GM12874 (cell line): ENCODE measurements at regions not wholly inside any gene's neighbourhood (a gene's known extent, or its start where the extent isn't known, plus 50 kb on each side); places are given as distances from the start of the nearest gene placed in this dataset.

Experiments used
- CTCF ChIP-seq: IDR thresholded peaks from 2 replicates; pipeline ENCODE4 v1.5.1; 2011; ENCODE audit warnings: low read depth, mild to moderate bottlenecking, control low read depth, low read length, moderate library complexity; ENCODE audit not compliant: insufficient read depth

DNA sequence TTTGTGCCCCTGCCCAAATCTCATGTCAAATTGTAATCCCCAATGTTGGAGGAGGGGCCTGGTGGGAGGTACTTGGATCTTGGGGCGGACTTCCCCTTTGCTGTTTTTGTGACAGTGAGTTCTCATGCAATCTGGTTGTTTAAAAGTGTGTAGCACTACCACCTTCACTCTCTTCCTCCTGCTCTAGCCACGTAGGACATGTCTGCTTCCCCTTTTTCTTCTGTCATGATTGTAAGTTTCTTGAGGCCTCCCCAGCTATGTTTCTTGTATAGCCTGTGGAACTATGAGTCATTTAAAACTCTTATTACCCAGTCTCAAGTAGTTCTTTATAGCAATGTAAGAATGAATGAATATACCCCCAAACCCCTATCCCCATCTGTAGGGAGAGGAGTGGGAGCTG is 1013.7 kb upstream of the MAP3K7 start:
- no peak for TF ChIP-seq CTCF

DNA sequence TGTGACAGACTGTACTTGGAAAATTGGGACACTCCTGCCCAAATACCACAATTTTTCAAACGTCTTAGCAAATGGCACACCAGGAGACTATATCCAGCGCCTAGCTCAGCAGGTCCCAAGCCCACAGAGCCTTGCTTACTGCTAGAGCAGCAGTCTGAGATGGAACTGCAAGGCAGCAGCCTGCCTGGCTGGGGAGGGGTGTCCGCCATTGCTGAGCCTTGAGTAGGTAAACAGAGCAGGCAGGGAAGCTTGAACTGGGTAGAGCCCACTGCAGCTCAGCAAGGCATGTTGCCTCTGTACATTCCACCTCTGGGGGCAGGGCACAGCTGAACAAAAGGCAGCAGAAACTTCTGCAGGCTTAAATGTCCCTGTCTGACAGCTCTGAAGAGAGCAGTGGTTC is 1003.3 kb upstream of the MAP3K7 start:
- no peak for TF ChIP-seq CTCF

DNA sequence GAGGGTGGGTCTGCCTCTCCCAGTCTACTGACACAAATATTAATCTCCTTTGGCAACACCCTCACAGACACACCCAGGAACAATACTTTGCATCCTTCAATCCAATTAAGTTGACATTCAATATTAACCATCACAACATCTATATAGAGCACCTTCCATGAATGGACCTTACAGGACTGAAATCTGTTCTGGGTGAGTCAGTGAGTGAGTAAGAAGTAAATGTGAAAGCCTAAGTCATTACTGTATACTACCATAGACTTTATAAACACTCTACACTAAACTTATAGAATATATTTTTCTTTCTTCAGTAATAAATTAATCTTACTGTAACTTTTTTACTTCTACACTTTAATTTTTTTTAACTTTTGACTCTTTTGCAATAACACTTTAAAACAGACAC is 993.8 kb upstream of the MAP3K7 start:
- no peak for TF ChIP-seq CTCF

DNA sequence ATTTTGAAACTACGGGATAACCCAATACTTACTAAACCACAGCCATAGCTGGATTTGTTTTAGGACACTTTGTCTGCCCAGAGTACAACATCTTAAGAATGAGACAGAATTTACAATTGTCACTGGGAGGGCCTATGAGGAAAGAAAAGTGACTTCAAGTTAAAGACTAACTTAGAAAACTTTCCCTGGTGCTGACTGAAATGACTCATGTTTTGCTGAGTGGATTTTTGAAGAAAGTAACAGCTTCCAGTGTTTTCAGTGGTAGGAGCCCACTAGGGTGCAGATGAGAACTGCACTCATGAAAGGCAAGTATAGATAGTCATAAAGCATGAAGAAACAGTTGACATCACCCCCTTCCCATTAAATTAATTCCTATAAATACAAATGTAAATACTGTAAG is 988.2 kb upstream of the MAP3K7 start:
- no peak for TF ChIP-seq CTCF

- no peak for TF ChIP-seq CTCF
Measured at GRCh38 chr6:91573826-91574416, 987.0 kb upstream of the MAP3K7 start.

DNA sequence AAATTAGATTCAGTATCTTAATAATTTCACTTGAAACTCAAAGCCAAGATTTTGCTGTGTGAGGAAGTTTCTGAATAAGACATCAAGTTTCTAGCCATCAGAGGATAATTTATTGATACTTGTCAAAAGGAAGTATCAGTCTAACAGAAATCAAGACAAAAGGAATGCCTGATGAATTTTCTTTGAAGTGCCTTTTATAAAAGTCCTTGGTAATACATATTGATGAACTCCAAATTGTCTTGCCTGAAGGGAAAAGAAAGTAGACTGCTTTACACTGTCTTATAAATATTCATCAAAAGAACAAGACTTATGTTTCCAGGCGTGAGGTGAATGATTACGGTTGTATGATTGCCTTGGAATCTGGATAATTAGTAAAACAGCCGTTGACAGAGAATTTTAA is 986.0 kb upstream of the MAP3K7 start:
- no peak for TF ChIP-seq CTCF

GRCh38 chr6:91569071-91569470 is 982.2 kb upstream of the MAP3K7 start:
- TF ChIP-seq CTCF, result no peak

- TF ChIP-seq CTCF, result no peak
Measured at GRCh38 chr6:91566467-91566866, 979.6 kb upstream of the MAP3K7 start.
